H9 (cell line): ENCODE measurements at regions not wholly inside any gene's neighbourhood (a gene's known extent, or its start where the extent isn't known, plus 50 kb on each side); places are given as distances from the start of the nearest gene placed in this dataset.

ENCODE experiments used
- DNase-seq: peaks from one replicate; pipeline ENCODE4 v3.0.0-alpha.2; 2017
- H2AFZ ChIP-seq: one replicate; pipeline ENCODE4 v1.6.1; 2013; ENCODE audit warnings: mild to moderate bottlenecking, low read length, control low read depth, moderate library complexity
- H2AK5ac ChIP-seq: 2 replicates; pipeline ENCODE4 v1.6.1; 2013; ENCODE audit warnings: low read length, control low read depth, mixed read lengths; ENCODE audit not compliant: insufficient read length
- H2BK120ac ChIP-seq: one replicate; pipeline ENCODE4 v1.6.1; 2013; ENCODE audit warnings: low read depth, mild to moderate bottlenecking, low read length, control low read depth, inconsistent platforms; ENCODE audit not compliant: poor library complexity, severe bottlenecking
- H2BK12ac ChIP-seq: 2 replicates; pipeline ENCODE4 v1.6.1; 2013; ENCODE audit warnings: low read length, control low read depth, mixed read lengths, low read depth; ENCODE audit not compliant: insufficient read length
- H2BK15ac ChIP-seq: 2 replicates; pipeline ENCODE4 v1.6.1; 2013; ENCODE audit warnings: low read depth, low read length, control low read depth
- H2BK20ac ChIP-seq: one replicate; pipeline ENCODE4 v1.6.1; 2013; ENCODE audit warnings: low read depth, mild to moderate bottlenecking, low read length, control low read depth, inconsistent platforms; ENCODE audit not compliant: poor library complexity, severe bottlenecking
- H2BK5ac ChIP-seq: 2 replicates; pipeline ENCODE4 v1.6.1; 2013; ENCODE audit warnings: low read length, control low read depth, mixed read lengths; ENCODE audit not compliant: insufficient read length
- H3K14ac ChIP-seq: 2 replicates; pipeline ENCODE4 v1.6.1; 2013; ENCODE audit warnings: low read length, control low read depth; ENCODE audit not compliant: insufficient read depth
- H3K18ac ChIP-seq: 2 replicates; pipeline ENCODE4 v1.6.1; 2013; ENCODE audit warnings: low read depth, mild to moderate bottlenecking, mixed read lengths, low read length, control low read depth; ENCODE audit not compliant: insufficient read length
- H3K23ac ChIP-seq: 2 replicates; pipeline ENCODE4 v1.6.1; 2013; ENCODE audit warnings: low read length, control low read depth, mixed read lengths, low read depth; ENCODE audit not compliant: insufficient read length
- H3K23me2 ChIP-seq: 2 replicates; pipeline ENCODE4 v1.6.1; 2013; ENCODE audit warnings: low read depth, mild to moderate bottlenecking, mixed read lengths, low read length, control low read depth; ENCODE audit not compliant: insufficient read length, poor library complexity, severe bottlenecking
- H3K27ac ChIP-seq: 2 replicates; pipeline ENCODE4 v1.5.1; 2013; ENCODE audit warnings: low read length, control low read depth, mixed read lengths, low read depth; ENCODE audit not compliant: insufficient read length
- H3K27me3 ChIP-seq: 2 replicates; pipeline ENCODE4 v1.6.1; 2013; ENCODE audit warnings: low read length, control low read depth, inconsistent platforms; ENCODE audit not compliant: insufficient read depth
- H3K4ac ChIP-seq: 2 replicates; pipeline ENCODE4 v1.6.1; 2013; ENCODE audit warnings: low read depth, mild to moderate bottlenecking, control low read depth, inconsistent platforms, low read length, moderate library complexity
- H3K4me1 ChIP-seq: 2 replicates; pipeline ENCODE4 v1.6.1; 2013; ENCODE audit warnings: low read length, control low read depth, inconsistent platforms; ENCODE audit not compliant: insufficient read depth
- H3K4me2 ChIP-seq: 2 replicates; pipeline ENCODE4 v1.6.1; 2013; ENCODE audit warnings: low read length, control low read depth, mixed read lengths; ENCODE audit not compliant: insufficient read length, insufficient read depth
- H3K56ac ChIP-seq: 2 replicates; pipeline ENCODE4 v1.6.1; 2013; ENCODE audit warnings: low read depth, mild to moderate bottlenecking, mixed read lengths, low read length, control low read depth; ENCODE audit not compliant: insufficient read length
- H3K79me1 ChIP-seq: 2 replicates; pipeline ENCODE4 v1.6.1; 2013; ENCODE audit warnings: low read depth, mild to moderate bottlenecking, moderate library complexity, low read length, control low read depth, inconsistent platforms; ENCODE audit not compliant: insufficient read depth, poor library complexity, severe bottlenecking
- H3K79me2 ChIP-seq: 2 replicates; pipeline ENCODE4 v1.6.1; 2013; ENCODE audit warnings: low read length, control low read depth, inconsistent platforms; ENCODE audit not compliant: insufficient read depth
- H3K9ac ChIP-seq: 2 replicates; pipeline ENCODE4 v1.6.1; 2013; ENCODE audit warnings: low read length, control low read depth, mixed read lengths; ENCODE audit not compliant: insufficient read length; ENCODE audit errors: extremely low read depth
- H3K9me3 ChIP-seq: one replicate; pipeline ENCODE4 v1.6.1; 2013; ENCODE audit warnings: low read depth, low read length, inconsistent platforms; ENCODE audit not compliant: control insufficient read depth
- H3T11ph ChIP-seq: one replicate; pipeline ENCODE4 v1.6.1; 2013; ENCODE audit warnings: mild to moderate bottlenecking, low read length, control low read depth, inconsistent platforms
- H4K20me1 ChIP-seq: one replicate; pipeline ENCODE4 v1.6.1; 2013; ENCODE audit not compliant: control insufficient read depth, insufficient read length, insufficient read depth
- H4K5ac ChIP-seq: 2 replicates; pipeline ENCODE4 v1.6.1; 2013; ENCODE audit warnings: low read depth, mild to moderate bottlenecking, mixed read lengths, low read length, control low read depth; ENCODE audit not compliant: insufficient read length
- H4K8ac ChIP-seq: replicated peaks from 2 replicates; pipeline ENCODE4 v1.6.1; 2013; ENCODE audit warnings: low read length, control low read depth, mixed read lengths, low read depth; ENCODE audit not compliant: insufficient read length
- H4K91ac ChIP-seq: 2 replicates; pipeline ENCODE4 v1.6.1; 2013; ENCODE audit warnings: low read depth, mild to moderate bottlenecking, moderate library complexity, mixed read lengths, low read length, control low read depth; ENCODE audit not compliant: insufficient read length
- H3K27ac Mint-ChIP-seq, 3 experiments: 2 replicates in 2 of 3; 3 replicates in 1 of 3; pipeline ENCODE4 v1.8.0; 2020 to 2021; ENCODE audit warnings: mixed read lengths in 3 of 3, mild to moderate bottlenecking in 1 of 3, moderate library complexity in 1 of 3
- H3K27me3 Mint-ChIP-seq: 2 replicates; pipeline ENCODE4 v1.8.0; 2021; ENCODE audit warnings: low read depth, mild to moderate bottlenecking, moderate library complexity, mixed read lengths
- H3K36me3 Mint-ChIP-seq, 3 experiments: 2 replicates in 2 of 3; 3 replicates in 1 of 3; pipeline ENCODE4 v1.8.0; 2020 to 2021; ENCODE audit warnings: low read depth in 3 of 3, mixed read lengths in 3 of 3; ENCODE audit not compliant: insufficient read depth in 1 of 3
- H3K4me1 Mint-ChIP-seq, 2 experiments: 2 replicates each; pipeline ENCODE4 v1.8.0; 2020; ENCODE audit warnings: mixed read lengths in 2 of 2
- H3K4me3 Mint-ChIP-seq, 2 experiments: 2 replicates in 1 of 2; 3 replicates in 1 of 2; pipeline ENCODE4 v1.8.0; 2020 to 2021; ENCODE audit warnings: mild to moderate bottlenecking in 2 of 2, mixed read lengths in 2 of 2, moderate library complexity in 1 of 2
- H3K9me3 Mint-ChIP-seq, 2 experiments: 2 replicates in 1 of 2; 3 replicates in 1 of 2; pipeline ENCODE4 v1.8.0; 2020; ENCODE audit warnings: mild to moderate bottlenecking in 2 of 2, mixed read lengths in 2 of 2, moderate library complexity in 1 of 2
- CTCF ChIP-seq: fragments of 200-600 bp; sonication (generic); conservative IDR thresholded peaks from 3 replicates; pipeline ENCODE4 v1.8.0; 2021; ENCODE audit warnings: antibody characterized with exemption, mild to moderate bottlenecking
- WGBS: extraction: QIAGEN DNeasy Blood & Tissue Kit; methylation state at CpG from one replicate; pipeline ENCODE4 v1.1.7; 2013; ENCODE audit warnings: missing lambda C conversion rate, low lambda C conversion rate, mixed read lengths; ENCODE audit not compliant: insufficient read length; ENCODE audit errors: extremely low coverage; 5-methylcytosine and 5-hydroxymethylcytosine counted together

- Histone ChIP-seq H2BK15ac (no peak overlapping the region), H3K23ac (no peak overlapping the region), H3K9ac (no peak overlapping the region), H3K9me3 (no peaks in the 10 kb centered on the region), H3K79me1 (no peaks in the 10 kb centered on the region), H3K79me2 (no peaks in the 10 kb centered on the region), H4K5ac (no peak overlapping the region), H3K4me2 (no peak overlapping the region), H3K23me2 (no peaks in the 10 kb centered on the region), H2BK12ac (no peak overlapping the region), H3K56ac (no peak overlapping the region), H2BK5ac (no peak overlapping the region), H4K8ac (no peak overlapping the region), H3K14ac (no peak overlapping the region), H2AK5ac (no peak overlapping the region), H3K27me3 (no peaks in the 10 kb centered on the region), H3K18ac (no peak overlapping the region), H4K91ac (no peak overlapping the region), H3K27ac (no peak overlapping the region), H2AFZ (no peak overlapping the region), H3K4ac (no peak overlapping the region), H3T11ph (no peak overlapping the region), H4K20me1 (no peaks in the 10 kb centered on the region), H2BK20ac (no peak overlapping the region), H3K4me1 (no peaks in the 10 kb centered on the region), H2BK120ac (no peak overlapping the region)
- Mint-ChIP-seq H3K4me1 (no peaks in the 10 kb centered on the region), H3K27me3 (peaks cover 13% of the 10 kb centered on the region), H3K4me3 (no peak overlapping the region; a peak in 1 of 5 replicates), H3K36me3 (peaks cover 4% of the 10 kb centered on the region in 3 experiments; a peak in 6 of 7 replicates), H3K9me3 (peaks cover 22 to 41% of the 10 kb centered on the region in 2 experiments), H3K27ac (no peak overlapping the region)
- peak; percentile 24 for DNase-seq
- no peak for TF ChIP-seq CTCF
- no CpG with 5 or more reads among the region's 37 CpGs for WGBS
Observed at GRCh38 chr6:170174771-170175643, 115.9 kb downstream of the DLL1 start.
